ENCODE measurements at regions not wholly inside any gene's neighbourhood (a gene's known extent, or its start where the extent isn't known, plus 50 kb on each side); places are given as distances from the start of the nearest gene placed in this dataset.

- no peak for TF ChIP-seq CTCF (IDR thresholded peaks at IDR 0.05; ENCODE audit: insufficient read depth, low read length, poor library complexity, severe bottlenecking)
- Histone ChIP-seq H3K27me3 (replicated peaks; ENCODE audit: control insufficient read depth, insufficient read depth, low read length) (no peaks in the 10 kb centered on the region), H3K36me3 (ENCODE audit: control insufficient read depth, insufficient read depth, low read length) (no peaks in the 10 kb centered on the region), H3K4me3 (replicated peaks; ENCODE audit: low read depth, low read length) (no peak overlapping the region)
- no peak for DNase-seq (ENCODE audit: extremely low read depth, insufficient read length)
Observed at GRCh38 chr3:76965122-76965725, 74.7 kb upstream of the ROBO2 start.

GRCh38 chr3:76969471-76969870 is 70.4 kb upstream of the ROBO2 start:
- no peak for TF ChIP-seq CTCF (IDR thresholded peaks at IDR 0.05; ENCODE audit: insufficient read depth, low read length, poor library complexity, severe bottlenecking)
- no peaks in the 10 kb centered on the region for H3K27me3 ChIP-seq (replicated peaks; ENCODE audit: control insufficient read depth, insufficient read depth, low read length)
- DNase-seq (ENCODE audit: extremely low read depth, insufficient read length), result no peak
- no peak overlapping the region for H3K4me3 ChIP-seq (replicated peaks; ENCODE audit: low read depth, low read length)
- H3K36me3 ChIP-seq (ENCODE audit: control insufficient read depth, insufficient read depth, low read length), result no peaks in the 10 kb centered on the region

- TF ChIP-seq CTCF (IDR thresholded peaks at IDR 0.05; ENCODE audit: insufficient read depth, low read length, poor library complexity, severe bottlenecking), result no peak
- Histone ChIP-seq H3K4me3 (replicated peaks; ENCODE audit: low read depth, low read length) (no peak overlapping the region), H3K36me3 (ENCODE audit: control insufficient read depth, insufficient read depth, low read length) (no peaks in the 10 kb centered on the region), H3K27me3 (replicated peaks; ENCODE audit: control insufficient read depth, insufficient read depth, low read length) (no peaks in the 10 kb centered on the region)
- DNase-seq (ENCODE audit: extremely low read depth, insufficient read length), result no peak
Observed at GRCh38 chr3:76969996-76970615, 69.8 kb upstream of the ROBO2 start.

GRCh38 chr3:76972624-76973296 is 67.1 kb upstream of the ROBO2 start:
- no peak overlapping the region for H3K4me3 ChIP-seq (replicated peaks; ENCODE audit: low read depth, low read length)
- no peaks in the 10 kb centered on the region for H3K36me3 ChIP-seq (ENCODE audit: control insufficient read depth, insufficient read depth, low read length)
- TF ChIP-seq CTCF (IDR thresholded peaks at IDR 0.05; ENCODE audit: insufficient read depth, low read length, poor library complexity, severe bottlenecking), result no peak
- no peak for DNase-seq (ENCODE audit: extremely low read depth, insufficient read length)
- no peaks in the 10 kb centered on the region for H3K27me3 ChIP-seq (replicated peaks; ENCODE audit: control insufficient read depth, insufficient read depth, low read length)

GRCh38 chr3:76976996-76977395 is 62.9 kb upstream of the ROBO2 start:
- H3K27me3 ChIP-seq (replicated peaks; ENCODE audit: control insufficient read depth, insufficient read depth, low read length), result no peaks in the 10 kb centered on the region
- no peak overlapping the region for H3K4me3 ChIP-seq (replicated peaks; ENCODE audit: low read depth, low read length)
- TF ChIP-seq CTCF (IDR thresholded peaks at IDR 0.05; ENCODE audit: insufficient read depth, low read length, poor library complexity, severe bottlenecking), result no peak
- H3K36me3 ChIP-seq (ENCODE audit: control insufficient read depth, insufficient read depth, low read length), result no peaks in the 10 kb centered on the region
- no peak for DNase-seq (ENCODE audit: extremely low read depth, insufficient read length)
